ENCODE measurements at regions not wholly inside any gene's neighbourhood (a gene's known extent, or its start where the extent isn't known, plus 50 kb on each side); places are given as distances from the start of the nearest gene placed in this dataset.
"Not testable (repeated sequence)": the region's sequence is repeated elsewhere in the genome, so short reads cannot be mapped to it uniquely, and the experiment has no call there.

GRCh38 chr17:445839-446238 lies 93.2 kb upstream of the RPH3AL start, which contains the start of gene RFLNB:
Gene RFLNB (minus strand): TSS chr17:445939.
- not testable (repeated sequence) for H3K27me3 ChIP-seq (ENCODE audit: control insufficient read depth, insufficient read depth, low read length); H3K9ac ChIP-seq (ENCODE audit: low read length); H3K9me3 ChIP-seq (ENCODE audit: control insufficient read depth, low read length); H3K36me3 ChIP-seq (ENCODE audit: control insufficient read depth, insufficient read depth, low read length); H3K4me3 ChIP-seq (ENCODE audit: low read length); H3K4me1 ChIP-seq (ENCODE audit: control insufficient read depth, insufficient read depth, low read length)

GRCh38 chr17:444879-445454 lies 92.4 kb upstream of the RPH3AL start:
- Histone ChIP-seq H3K27me3 (ENCODE audit: control insufficient read depth, insufficient read depth, low read length) (peaks cover 3% of the 10 kb centered on the region), H3K9ac (ENCODE audit: low read length) (no peak overlapping the region), H3K36me3 (ENCODE audit: control insufficient read depth, insufficient read depth, low read length) (no peaks in the 10 kb centered on the region), H3K4me3 (ENCODE audit: low read length) (no peak overlapping the region), H3K4me1 (ENCODE audit: control insufficient read depth, insufficient read depth, low read length) (no peaks in the 10 kb centered on the region), H3K9me3 (ENCODE audit: control insufficient read depth, low read length) (no peaks in the 10 kb centered on the region)

GRCh38 chr17:443109-443508 lies 90.5 kb upstream of the RPH3AL start:
- Histone ChIP-seq H3K36me3 (ENCODE audit: control insufficient read depth, insufficient read depth, low read length) (no peaks in the 10 kb centered on the region), H3K4me3 (ENCODE audit: low read length) (no peak overlapping the region), H3K27me3 (ENCODE audit: control insufficient read depth, insufficient read depth, low read length) (peaks cover 3% of the 10 kb centered on the region), H3K4me1 (ENCODE audit: control insufficient read depth, insufficient read depth, low read length) (no peaks in the 10 kb centered on the region), H3K9ac (ENCODE audit: low read length) (no peak overlapping the region), H3K9me3 (ENCODE audit: control insufficient read depth, low read length) (no peaks in the 10 kb centered on the region)

GRCh38 chr17:441155-441950 lies 88.7 kb upstream of the RPH3AL start:
- no peak overlapping the region for H3K4me3 ChIP-seq (ENCODE audit: low read length)
- H3K9ac ChIP-seq (ENCODE audit: low read length): no peak overlapping the region
- no peaks in the 10 kb centered on the region for H3K27me3 ChIP-seq (ENCODE audit: control insufficient read depth, insufficient read depth, low read length)
- H3K4me1 ChIP-seq (ENCODE audit: control insufficient read depth, insufficient read depth, low read length): no peaks in the 10 kb centered on the region
- H3K36me3 ChIP-seq (ENCODE audit: control insufficient read depth, insufficient read depth, low read length): no peaks in the 10 kb centered on the region
- H3K9me3 ChIP-seq (ENCODE audit: control insufficient read depth, low read length): no peaks in the 10 kb centered on the region

- H3K9ac ChIP-seq (ENCODE audit: low read length): no peak overlapping the region
- H3K4me3 ChIP-seq (ENCODE audit: low read length): no peak overlapping the region
- H3K4me1 ChIP-seq (ENCODE audit: control insufficient read depth, insufficient read depth, low read length): no peaks in the 10 kb centered on the region
- H3K36me3 ChIP-seq (ENCODE audit: control insufficient read depth, insufficient read depth, low read length): no peaks in the 10 kb centered on the region
- no peaks in the 10 kb centered on the region for H3K27me3 ChIP-seq (ENCODE audit: control insufficient read depth, insufficient read depth, low read length)
- H3K9me3 ChIP-seq (ENCODE audit: control insufficient read depth, low read length): no peaks in the 10 kb centered on the region
Observed at GRCh38 chr17:438191-438590, 85.6 kb upstream of the RPH3AL start.

- H3K36me3 ChIP-seq (ENCODE audit: control insufficient read depth, insufficient read depth, low read length): no peaks in the 10 kb centered on the region
- no peaks in the 10 kb centered on the region for H3K27me3 ChIP-seq (ENCODE audit: control insufficient read depth, insufficient read depth, low read length)
- no peak overlapping the region for H3K9ac ChIP-seq (ENCODE audit: low read length)
- no peaks in the 10 kb centered on the region for H3K9me3 ChIP-seq (ENCODE audit: control insufficient read depth, low read length)
- no peak overlapping the region for H3K4me3 ChIP-seq (ENCODE audit: low read length)
- no peaks in the 10 kb centered on the region for H3K4me1 ChIP-seq (ENCODE audit: control insufficient read depth, insufficient read depth, low read length)
Observed at GRCh38 chr17:437545-437944, 84.9 kb upstream of the RPH3AL start.

GRCh38 chr17:436571-436970 lies 84.0 kb upstream of the RPH3AL start:
- H3K9me3 ChIP-seq (ENCODE audit: control insufficient read depth, low read length): no peaks in the 10 kb centered on the region
- no peak overlapping the region for H3K4me3 ChIP-seq (ENCODE audit: low read length)
- H3K4me1 ChIP-seq (ENCODE audit: control insufficient read depth, insufficient read depth, low read length): no peaks in the 10 kb centered on the region
- no peaks in the 10 kb centered on the region for H3K27me3 ChIP-seq (ENCODE audit: control insufficient read depth, insufficient read depth, low read length)
- H3K9ac ChIP-seq (ENCODE audit: low read length): no peak overlapping the region
- H3K36me3 ChIP-seq (ENCODE audit: control insufficient read depth, insufficient read depth, low read length): no peaks in the 10 kb centered on the region

- not testable (repeated sequence) for H3K9ac ChIP-seq (ENCODE audit: low read length); H3K4me1 ChIP-seq (ENCODE audit: control insufficient read depth, insufficient read depth, low read length); H3K36me3 ChIP-seq (ENCODE audit: control insufficient read depth, insufficient read depth, low read length); H3K4me3 ChIP-seq (ENCODE audit: low read length); H3K27me3 ChIP-seq (ENCODE audit: control insufficient read depth, insufficient read depth, low read length); H3K9me3 ChIP-seq (ENCODE audit: control insufficient read depth, low read length)
Observed at GRCh38 chr17:432471-432870, 79.9 kb upstream of the RPH3AL start.

GRCh38 chr17:431494-431893 lies 78.9 kb upstream of the RPH3AL start:
- no peaks in the 10 kb centered on the region for H3K27me3 ChIP-seq (ENCODE audit: control insufficient read depth, insufficient read depth, low read length)
- H3K9me3 ChIP-seq (ENCODE audit: control insufficient read depth, low read length): no peaks in the 10 kb centered on the region
- H3K4me1 ChIP-seq (ENCODE audit: control insufficient read depth, insufficient read depth, low read length): no peaks in the 10 kb centered on the region
- no peaks in the 10 kb centered on the region for H3K36me3 ChIP-seq (ENCODE audit: control insufficient read depth, insufficient read depth, low read length)
- H3K4me3 ChIP-seq (ENCODE audit: low read length): no peak overlapping the region
- H3K9ac ChIP-seq (ENCODE audit: low read length): no peak overlapping the region

GRCh38 chr17:429589-429988 lies 77.0 kb upstream of the RPH3AL start:
- H3K9me3 ChIP-seq (ENCODE audit: control insufficient read depth, low read length): no peaks in the 10 kb centered on the region
- H3K4me1 ChIP-seq (ENCODE audit: control insufficient read depth, insufficient read depth, low read length): no peaks in the 10 kb centered on the region
- no peak overlapping the region for H3K4me3 ChIP-seq (ENCODE audit: low read length)
- no peaks in the 10 kb centered on the region for H3K27me3 ChIP-seq (ENCODE audit: control insufficient read depth, insufficient read depth, low read length)
- no peaks in the 10 kb centered on the region for H3K36me3 ChIP-seq (ENCODE audit: control insufficient read depth, insufficient read depth, low read length)
- H3K9ac ChIP-seq (ENCODE audit: low read length): no peak overlapping the region

- no peak overlapping the region for H3K4me3 ChIP-seq (ENCODE audit: low read length)
- no peaks in the 10 kb centered on the region for H3K4me1 ChIP-seq (ENCODE audit: control insufficient read depth, insufficient read depth, low read length)
- no peaks in the 10 kb centered on the region for H3K9me3 ChIP-seq (ENCODE audit: control insufficient read depth, low read length)
- H3K36me3 ChIP-seq (ENCODE audit: control insufficient read depth, insufficient read depth, low read length): no peaks in the 10 kb centered on the region
- H3K9ac ChIP-seq (ENCODE audit: low read length): no peak overlapping the region
- no peaks in the 10 kb centered on the region for H3K27me3 ChIP-seq (ENCODE audit: control insufficient read depth, insufficient read depth, low read length)
Observed at GRCh38 chr17:428414-428813, 75.8 kb upstream of the RPH3AL start.

GRCh38 chr17:427891-428290 lies 75.3 kb upstream of the RPH3AL start:
- Histone ChIP-seq H3K9ac (ENCODE audit: low read length) (no peak overlapping the region), H3K36me3 (ENCODE audit: control insufficient read depth, insufficient read depth, low read length) (no peaks in the 10 kb centered on the region), H3K4me3 (ENCODE audit: low read length) (no peak overlapping the region), H3K4me1 (ENCODE audit: control insufficient read depth, insufficient read depth, low read length) (no peaks in the 10 kb centered on the region), H3K27me3 (ENCODE audit: control insufficient read depth, insufficient read depth, low read length) (no peaks in the 10 kb centered on the region), H3K9me3 (ENCODE audit: control insufficient read depth, low read length) (no peaks in the 10 kb centered on the region)

Measured in mucosa of stomach (tissue), 1 donor.